ENCODE measurements at regions not wholly inside any gene's neighbourhood (a gene's known extent, or its start where the extent isn't known, plus 50 kb on each side); places are given as distances from the start of the nearest gene placed in this dataset.
"Not testable (repeated sequence)": the region's sequence is repeated elsewhere in the genome, so short reads cannot be mapped to it uniquely, and the experiment has no call there.

DNA sequence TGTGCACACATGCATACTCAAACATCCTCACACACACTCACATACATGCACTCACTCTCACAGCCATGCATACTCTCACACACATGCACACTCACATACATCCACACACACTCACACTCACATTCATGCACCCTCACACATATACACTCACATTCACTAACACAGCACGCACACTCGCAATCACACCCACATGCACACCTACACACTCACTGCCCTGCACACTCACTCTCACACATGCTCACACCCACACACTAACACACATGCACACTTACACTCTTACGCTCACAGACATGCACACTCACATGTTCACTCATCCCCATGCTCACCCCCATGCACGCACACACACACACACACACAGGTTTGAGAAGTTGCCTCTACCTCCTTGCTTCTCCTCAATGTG is 63.2 kb upstream of the SFSWAP start:
- peaks cover 4% of the 10 kb centered on the region for H3K4me1 Mint-ChIP-seq (ENCODE audit: unreplicated experiment)
- TF ChIP-seq, protein P1, sequence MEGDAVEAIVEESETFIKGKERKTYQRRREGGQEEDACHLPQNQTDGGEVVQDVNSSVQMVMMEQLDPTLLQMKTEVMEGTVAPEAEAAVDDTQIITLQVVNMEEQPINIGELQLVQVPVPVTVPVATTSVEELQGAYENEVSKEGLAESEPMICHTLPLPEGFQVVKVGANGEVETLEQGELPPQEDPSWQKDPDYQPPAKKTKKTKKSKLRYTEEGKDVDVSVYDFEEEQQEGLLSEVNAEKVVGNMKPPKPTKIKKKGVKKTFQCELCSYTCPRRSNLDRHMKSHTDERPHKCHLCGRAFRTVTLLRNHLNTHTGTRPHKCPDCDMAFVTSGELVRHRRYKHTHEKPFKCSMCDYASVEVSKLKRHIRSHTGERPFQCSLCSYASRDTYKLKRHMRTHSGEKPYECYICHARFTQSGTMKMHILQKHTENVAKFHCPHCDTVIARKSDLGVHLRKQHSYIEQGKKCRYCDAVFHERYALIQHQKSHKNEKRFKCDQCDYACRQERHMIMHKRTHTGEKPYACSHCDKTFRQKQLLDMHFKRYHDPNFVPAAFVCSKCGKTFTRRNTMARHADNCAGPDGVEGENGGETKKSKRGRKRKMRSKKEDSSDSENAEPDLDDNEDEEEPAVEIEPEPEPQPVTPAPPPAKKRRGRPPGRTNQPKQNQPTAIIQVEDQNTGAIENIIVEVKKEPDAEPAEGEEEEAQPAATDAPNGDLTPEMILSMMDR (IDR thresholded peaks at IDR 0.05; ENCODE audit: unreplicated experiment), result no peak
- H3K4me3 Mint-ChIP-seq (ENCODE audit: unreplicated experiment), result no peak overlapping the region
- H3K27me3 Mint-ChIP-seq (ENCODE audit: unreplicated experiment), result peaks cover 8% of the 10 kb centered on the region
- H3K27ac Mint-ChIP-seq (ENCODE audit: unreplicated experiment), result no peak overlapping the region
- H3K9me3 Mint-ChIP-seq (ENCODE audit: unreplicated experiment), result no peaks in the 10 kb centered on the region
- H3K36me3 Mint-ChIP-seq (ENCODE audit: low read depth, unreplicated experiment), result peaks cover 5% of the 10 kb centered on the region
- no peak for DNase-seq (ENCODE audit: low spot score)

DNA sequence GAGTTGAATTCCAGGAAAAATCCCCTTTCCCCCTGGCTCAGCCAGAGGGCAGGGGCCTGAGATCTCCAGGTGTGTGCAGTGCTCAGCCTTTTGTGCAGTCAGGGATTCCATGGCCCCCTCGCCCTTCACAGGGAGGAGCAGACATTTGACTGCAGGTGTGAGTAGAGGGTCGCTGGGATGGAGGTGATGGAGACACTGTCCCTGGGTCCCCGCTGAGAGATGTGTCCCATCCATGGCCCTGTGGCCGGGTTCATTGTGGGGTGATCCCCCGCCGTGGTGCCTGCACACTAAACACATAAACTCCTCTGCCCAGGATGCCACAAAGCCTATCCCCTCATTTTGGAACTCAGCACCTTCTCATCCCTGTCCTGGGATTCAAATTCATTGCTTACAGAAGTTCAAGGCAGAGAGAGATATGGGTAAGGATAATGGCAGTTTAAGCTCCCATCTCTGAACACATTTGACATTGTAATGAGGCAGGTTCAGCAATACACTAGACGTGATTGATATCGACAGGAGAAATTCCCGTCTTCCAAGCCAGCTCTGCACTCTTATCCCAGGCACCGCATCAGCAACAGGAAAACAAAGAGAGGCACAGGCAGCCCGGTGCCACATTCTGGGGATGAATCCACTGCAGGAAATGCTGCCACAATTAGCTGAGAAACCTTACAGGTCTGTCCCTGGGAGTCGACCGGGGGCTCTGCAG is 55.3 kb upstream of the SFSWAP start:
- H3K27me3 Mint-ChIP-seq (ENCODE audit: unreplicated experiment); DNase-seq (ENCODE audit: low spot score); H3K36me3 Mint-ChIP-seq (ENCODE audit: low read depth, unreplicated experiment); H3K9me3 Mint-ChIP-seq (ENCODE audit: unreplicated experiment); H3K4me3 Mint-ChIP-seq (ENCODE audit: unreplicated experiment); H3K4me1 Mint-ChIP-seq (ENCODE audit: unreplicated experiment); H3K27ac Mint-ChIP-seq (ENCODE audit: unreplicated experiment): not testable (repeated sequence)

DNA sequence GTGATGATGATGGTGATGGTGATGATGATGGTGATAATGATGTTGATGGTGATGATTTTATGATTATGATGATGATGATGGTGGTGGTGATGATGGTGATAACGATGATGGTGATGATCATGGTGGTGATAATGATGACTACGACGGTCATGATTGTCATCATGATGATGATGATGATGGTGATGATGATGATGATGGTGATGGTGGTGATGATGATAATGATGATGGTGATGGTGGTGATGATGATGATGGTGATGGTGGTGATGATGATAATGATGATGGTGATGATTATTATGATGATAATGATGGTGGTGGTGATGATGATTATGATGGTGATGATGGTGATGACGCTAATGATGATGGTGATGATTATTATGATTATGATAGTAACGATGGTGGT is 54.1 kb upstream of the SFSWAP start:
- H3K27me3 Mint-ChIP-seq (ENCODE audit: unreplicated experiment); H3K9me3 Mint-ChIP-seq (ENCODE audit: unreplicated experiment); DNase-seq (ENCODE audit: low spot score); H3K4me1 Mint-ChIP-seq (ENCODE audit: unreplicated experiment); H3K27ac Mint-ChIP-seq (ENCODE audit: unreplicated experiment); H3K36me3 Mint-ChIP-seq (ENCODE audit: low read depth, unreplicated experiment): not testable (repeated sequence)
- peak overlapping the region; percentile 40 for H3K4me3 Mint-ChIP-seq (ENCODE audit: unreplicated experiment)

DNA sequence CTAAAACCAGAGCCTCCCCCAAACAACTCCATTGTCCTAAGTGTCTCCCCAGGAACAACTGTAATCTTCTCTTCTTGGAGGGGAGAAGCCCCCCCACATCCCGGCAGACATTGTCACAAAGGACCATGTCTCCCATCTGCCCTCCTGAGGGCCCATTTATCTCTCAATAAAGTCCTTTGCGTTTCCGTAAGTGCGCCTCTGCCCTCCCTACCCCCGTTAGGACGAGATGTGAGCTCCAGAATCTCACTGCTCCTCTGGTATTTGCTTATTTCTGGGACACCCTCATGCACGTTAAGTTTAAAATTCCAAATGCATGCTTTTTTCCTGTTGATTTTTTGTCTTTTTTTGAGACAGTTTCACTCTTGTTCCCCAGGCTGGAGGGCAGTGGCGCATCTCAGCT is 52.3 kb upstream of the SFSWAP start:
- H3K27me3 Mint-ChIP-seq (ENCODE audit: unreplicated experiment); H3K4me3 Mint-ChIP-seq (ENCODE audit: unreplicated experiment); H3K4me1 Mint-ChIP-seq (ENCODE audit: unreplicated experiment); H3K9me3 Mint-ChIP-seq (ENCODE audit: unreplicated experiment); H3K36me3 Mint-ChIP-seq (ENCODE audit: low read depth, unreplicated experiment); DNase-seq (ENCODE audit: low spot score); H3K27ac Mint-ChIP-seq (ENCODE audit: unreplicated experiment): not testable (repeated sequence)

DNA sequence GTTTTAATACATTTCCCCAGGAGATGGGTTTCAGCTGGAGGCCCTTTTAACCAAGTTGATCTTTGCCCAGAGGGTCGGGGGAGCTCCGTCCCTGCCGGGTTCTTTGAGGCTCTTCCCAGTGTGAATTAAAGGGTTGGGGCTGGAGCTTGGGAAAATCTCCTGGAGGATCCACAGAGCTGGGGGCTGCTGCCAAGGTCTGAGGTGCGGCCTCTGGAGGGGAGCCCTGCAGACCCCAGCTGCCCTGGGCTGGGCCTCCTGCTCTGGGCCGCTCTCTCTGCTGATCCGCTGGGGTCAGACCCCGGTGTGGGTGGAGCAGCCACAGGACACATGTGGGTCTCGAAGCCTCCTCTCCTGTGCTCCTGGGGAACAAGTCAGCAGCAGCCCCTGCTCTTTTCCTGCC is 51.4 kb upstream of the SFSWAP start:
- not testable (repeated sequence) for H3K27ac Mint-ChIP-seq (ENCODE audit: unreplicated experiment); H3K9me3 Mint-ChIP-seq (ENCODE audit: unreplicated experiment); H3K4me1 Mint-ChIP-seq (ENCODE audit: unreplicated experiment); H3K36me3 Mint-ChIP-seq (ENCODE audit: low read depth, unreplicated experiment); DNase-seq (ENCODE audit: low spot score); H3K4me3 Mint-ChIP-seq (ENCODE audit: unreplicated experiment); H3K27me3 Mint-ChIP-seq (ENCODE audit: unreplicated experiment)

DNA sequence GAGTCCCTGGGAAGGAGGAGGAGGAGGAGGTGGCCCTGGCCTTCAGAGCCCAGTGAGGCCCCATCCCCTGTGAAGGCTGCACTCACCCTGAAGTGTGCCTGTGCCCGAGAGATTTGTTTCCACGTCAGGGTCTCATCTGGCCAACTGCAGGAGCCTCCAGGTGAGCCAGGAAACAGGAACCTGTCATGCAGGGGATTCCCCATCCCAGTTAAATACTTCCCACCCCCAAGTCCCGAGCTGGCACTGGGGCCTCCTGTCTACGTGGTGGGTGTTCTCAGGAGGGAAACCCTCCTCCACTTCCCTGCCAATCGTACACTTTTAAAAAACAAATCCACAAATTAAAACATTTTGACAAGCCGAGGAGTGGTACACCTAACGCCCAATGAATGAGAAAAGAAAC is 50.9 kb upstream of the SFSWAP start:
- not testable (repeated sequence) for H3K36me3 Mint-ChIP-seq (ENCODE audit: low read depth, unreplicated experiment); H3K9me3 Mint-ChIP-seq (ENCODE audit: unreplicated experiment); H3K27ac Mint-ChIP-seq (ENCODE audit: unreplicated experiment); H3K4me3 Mint-ChIP-seq (ENCODE audit: unreplicated experiment); DNase-seq (ENCODE audit: low spot score); H3K27me3 Mint-ChIP-seq (ENCODE audit: unreplicated experiment); H3K4me1 Mint-ChIP-seq (ENCODE audit: unreplicated experiment)

DNA sequence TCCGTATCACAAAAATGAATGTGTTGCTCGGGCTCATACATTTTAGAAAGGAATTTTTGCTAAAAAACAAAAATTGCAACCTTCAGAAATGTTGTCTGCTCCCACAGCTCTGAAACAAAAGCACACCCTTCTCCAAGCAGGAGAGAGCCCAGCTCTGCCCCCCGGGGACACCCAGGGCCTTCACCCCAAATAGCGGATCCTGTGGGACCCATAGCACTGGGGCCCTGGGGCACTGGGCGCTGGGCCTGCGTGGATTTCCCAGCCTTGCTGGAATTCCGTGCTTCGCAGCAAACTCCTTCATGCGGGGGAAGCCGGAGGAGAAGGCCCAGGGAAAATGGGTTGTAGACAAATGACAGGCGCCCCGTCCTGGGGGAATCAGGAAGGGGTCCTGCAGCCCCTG is 50.5 kb upstream of the SFSWAP start:
- H3K9me3 Mint-ChIP-seq (ENCODE audit: unreplicated experiment); H3K4me1 Mint-ChIP-seq (ENCODE audit: unreplicated experiment); H3K27ac Mint-ChIP-seq (ENCODE audit: unreplicated experiment); H3K36me3 Mint-ChIP-seq (ENCODE audit: low read depth, unreplicated experiment); H3K4me3 Mint-ChIP-seq (ENCODE audit: unreplicated experiment); DNase-seq (ENCODE audit: low spot score); H3K27me3 Mint-ChIP-seq (ENCODE audit: unreplicated experiment): not testable (repeated sequence)
